SK-N-SH (cell line): ENCODE measurements at regions not wholly inside any gene's neighbourhood (a gene's known extent, or its start where the extent isn't known, plus 50 kb on each side); places are given as distances from the start of the nearest gene placed in this dataset.

ENCODE experiments used
- CTCF ChIA-PET: fragments of 300-600, 350-600 bp; formaldehyde crosslinking; extraction: SDS; loops from one replicate; lab custom pipeline; 2021; lab: Yijun Ruan, JAX
- POLR2A ChIA-PET: fragments of 350-600 bp; sonication (Branson Sonifier 250); formaldehyde crosslinking; extraction: SDS; loops from one replicate; lab custom pipeline; 2020; ENCODE audit warnings: antibody characterized with exemption, inconsistent platforms; lab: Yijun Ruan, JAX
- DNase-seq: peaks from one replicate; pipeline ENCODE4 v3.0.0; 2012
- H2AFZ ChIP-seq: fragments of 200-600 bp; sonication (generic); 2 replicates; pipeline ENCODE4 v1.8.1; 2016; ENCODE audit warnings: antibody characterized with exemption, mild to moderate bottlenecking, low read depth
- H3F3A ChIP-seq: fragments of 200-600 bp; sonication (generic); replicated peaks from 2 replicates; pipeline ENCODE3; 2016; ENCODE audit warnings: antibody characterized with exemption, mild to moderate bottlenecking; ENCODE audit not compliant: insufficient read depth
- H3K27ac ChIP-seq, 2 experiments: fragments of 200-500 bp in 1 of 2; fragments of 200-600 bp in 1 of 2; sonication (Bioruptor generic) in 1 of 2; sonication (generic), shearing (Covaris generic) in 1 of 2; 2 replicates each; pipeline versions ENCODE4 v1.5.1 to v1.6.1; 2014 to 2016; ENCODE audit warnings: low read depth in 2 of 2, inconsistent platforms in 1 of 2, low read length in 1 of 2, mild to moderate bottlenecking in 1 of 2, mixed read lengths in 1 of 2
- H3K27me3 ChIP-seq: fragments of 200-600 bp; sonication (generic), shearing (Covaris generic); 2 replicates; pipeline ENCODE4 v1.6.1; 2016; ENCODE audit warnings: mixed run types; ENCODE audit not compliant: insufficient read depth
- H3K36me3 ChIP-seq, 2 experiments: fragments of 200-500 bp in 1 of 2; fragments of 200-600 bp in 1 of 2; sonication (Bioruptor generic) in 1 of 2; sonication (generic) in 1 of 2; replicated peaks in 1 of 2; 2 replicates each; pipeline versions ENCODE3 to v1.5.1; 2014 to 2016; ENCODE audit warnings: low read length in 1 of 2, mild to moderate bottlenecking in 1 of 2; ENCODE audit not compliant: insufficient read depth in 2 of 2, control insufficient read depth in 1 of 2
- H3K4me1 ChIP-seq, 2 experiments: fragments of 200-500 bp in 1 of 2; fragments of 200-600 bp in 1 of 2; sonication (Bioruptor generic) in 1 of 2; sonication (generic), shearing (Covaris generic) in 1 of 2; 2 replicates each; pipeline versions ENCODE4 v1.5.1 to v1.6.1; 2014 to 2016; ENCODE audit warnings: low read depth in 1 of 2, low read length in 1 of 2, mixed run types in 1 of 2; ENCODE audit not compliant: insufficient read depth in 2 of 2, control insufficient read depth in 1 of 2
- H3K4me2 ChIP-seq: fragments of 200-600 bp; sonication (generic), shearing (Covaris generic); 2 replicates; pipeline ENCODE4 v1.6.1; 2017; ENCODE audit warnings: mixed run types
- H3K4me3 ChIP-seq, 2 experiments: fragments of 200-500 bp in 1 of 2; fragments of 200-600 bp in 1 of 2; sonication (Bioruptor generic) in 1 of 2; sonication (generic), shearing (Covaris generic) in 1 of 2; 2 replicates each; pipeline versions ENCODE4 v1.5.1 to v1.8.1; 2014 to 2016; ENCODE audit warnings: low read depth in 2 of 2, inconsistent platforms in 1 of 2, low read length in 1 of 2, mild to moderate bottlenecking in 1 of 2, mixed read lengths in 1 of 2, moderate library complexity in 1 of 2
- H3K79me2 ChIP-seq: fragments of 200-600 bp; sonication (generic); 2 replicates; pipeline ENCODE4 v1.8.1; 2017; ENCODE audit warnings: mild to moderate bottlenecking; ENCODE audit not compliant: insufficient read depth
- H3K9ac ChIP-seq: fragments of 200-600 bp; sonication (generic); 2 replicates; pipeline ENCODE4 v1.6.1; 2017; ENCODE audit warnings: mixed run types
- H3K9me2 ChIP-seq: fragments of 200-600 bp; sonication (generic); 2 replicates; pipeline ENCODE4 v1.6.1; 2017; ENCODE audit warnings: mixed run types
- H3K9me3 ChIP-seq: fragments of 200-600 bp; sonication (generic); 2 replicates; pipeline ENCODE4 v1.6.1; 2017; ENCODE audit warnings: mixed run types, mild to moderate bottlenecking, moderate library complexity
- H4K20me1 ChIP-seq: fragments of 200-600 bp; sonication (generic); 2 replicates; pipeline ENCODE4 v1.6.1; 2017; ENCODE audit warnings: mild to moderate bottlenecking, mixed run types; ENCODE audit not compliant: insufficient read depth
- ELF1 ChIP-seq: IDR thresholded peaks from 2 replicates; pipeline ENCODE4 v1.4.0; 2012
- EP300 ChIP-seq, 2 experiments: IDR thresholded peaks; 2 replicates each; pipeline versions ENCODE4 v1.4.0 to v1.6.1; 2012; ENCODE audit warnings: borderline replicate concordance in 1 of 2, low read depth in 1 of 2, low read length in 1 of 2
- FOXJ3 ChIP-seq: sonication (generic); formaldehyde crosslinking; IDR thresholded peaks from 2 replicates; pipeline ENCODE4 v1.5.1; 2020; ENCODE audit warnings: mild to moderate bottlenecking, missing genetic modification reagents
- FOXM1 ChIP-seq: IDR thresholded peaks from 2 replicates; pipeline ENCODE4 v1.4.0; 2012; ENCODE audit warnings: low read depth, mild to moderate bottlenecking
- GABPA ChIP-seq: IDR thresholded peaks from 2 replicates; pipeline ENCODE4 v1.4.0; 2012; ENCODE audit warnings: low read depth, mild to moderate bottlenecking
- IRF3 ChIP-seq: fragments of 150-350 bp; IDR thresholded peaks from 2 replicates; pipeline ENCODE4 v1.6.1; 2016; ENCODE audit warnings: mild to moderate bottlenecking, low read depth, low read length
- MAX ChIP-seq: IDR thresholded peaks from 2 replicates; pipeline ENCODE4 v1.4.0; 2012; ENCODE audit warnings: low read depth
- MEF2A ChIP-seq: IDR thresholded peaks from 2 replicates; pipeline ENCODE4 v1.4.0; 2012; ENCODE audit warnings: low read depth, borderline replicate concordance
- NFIC ChIP-seq: IDR thresholded peaks from 2 replicates; pipeline ENCODE4 v1.4.0; 2012; ENCODE audit warnings: borderline replicate concordance
- RCOR1 ChIP-seq: fragments of 150-350 bp; IDR thresholded peaks from 2 replicates; pipeline ENCODE4 v1.6.1; 2017; ENCODE audit warnings: antibody characterized with exemption, low read length
- REST ChIP-seq: IDR thresholded peaks from 2 replicates; pipeline ENCODE4 v1.6.1; 2012; ENCODE audit warnings: mild to moderate bottlenecking, low read depth, low read length, moderate library complexity
- SIN3A ChIP-seq: IDR thresholded peaks from 2 replicates; pipeline ENCODE4 v1.6.1; 2012; ENCODE audit warnings: low read depth, mild to moderate bottlenecking, low read length, moderate library complexity, borderline replicate concordance
- SMC3 ChIP-seq: IDR thresholded peaks from 2 replicates; pipeline ENCODE4 v1.6.1; 2012; ENCODE audit warnings: low read depth, low read length, improper control_type of control experiment
- TEAD4 ChIP-seq: IDR thresholded peaks from 2 replicates; pipeline ENCODE4 v1.4.0; 2012; ENCODE audit warnings: mild to moderate bottlenecking, borderline replicate concordance; ENCODE audit not compliant: insufficient read depth
- YY1 ChIP-seq: IDR thresholded peaks from 2 replicates; pipeline ENCODE4 v1.4.0; 2012; ENCODE audit warnings: low read depth, mild to moderate bottlenecking
- WGBS: methylation state at CpG from one replicate; pipeline ENCODE4 v1.1.6; 2017; ENCODE audit warnings: low lambda C conversion rate; 5-methylcytosine and 5-hydroxymethylcytosine counted together
- TF ChIP-seq, protein P1 (sequence below): IDR thresholded peaks from 2 replicates; pipeline ENCODE4 v1.4.0; 2012; ENCODE audit warnings: low read depth, borderline replicate concordance

DNA sequence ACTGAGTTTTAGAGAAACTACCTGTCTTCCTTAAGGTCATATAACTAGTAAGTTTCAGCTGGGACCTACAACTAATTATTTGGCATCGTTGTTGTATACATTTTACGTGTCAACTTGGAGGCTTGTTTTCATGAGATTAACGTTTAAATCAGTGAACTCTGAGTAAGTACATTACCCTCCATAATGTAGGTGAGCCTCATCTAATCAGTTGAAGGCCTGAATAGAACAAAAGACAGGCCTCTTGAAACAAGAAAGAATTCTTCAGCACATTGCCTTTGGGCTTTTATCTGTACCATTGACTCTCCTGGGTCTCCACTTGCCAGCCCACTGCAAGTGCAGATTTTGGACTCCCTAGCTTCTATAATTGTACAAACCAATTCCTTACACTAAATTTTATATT, 364.6 kb downstream of the ADGRL2 start:
- Histone ChIP-seq H3K4me1 (no peaks in the 10 kb centered on the region), H3K4me3 (no peak overlapping the region)
- POLR2A ChIA-PET, result no interaction called here

GRCh38 chr1:82162486-82163420, 362.0 kb downstream of the ADGRL2 start:
- Histone ChIP-seq H3K79me2 (no peaks in the 10 kb centered on the region), H4K20me1 (no peaks in the 10 kb centered on the region), H3K27ac (no peak overlapping the region), H3K4me1 (no peaks in the 10 kb centered on the region), H3F3A (no peaks in the 10 kb centered on the region), H3K9me2 (no peaks in the 10 kb centered on the region), H3K36me3 (no peaks in the 10 kb centered on the region), H3K9me3 (no peaks in the 10 kb centered on the region), H3K27me3 (no peaks in the 10 kb centered on the region), H3K9ac (no peak overlapping the region), H3K4me3 (no peak overlapping the region), H3K4me2 (no peak overlapping the region), H2AFZ (no peak overlapping the region)
- DNase-seq, result no peak
- 60% methylated on average over 7 of the region's 7 CpGs for WGBS
- TF ChIP-seq ELF1 (no peak), MEF2A (no peak), FOXJ3 (CRISPR knock-in tag) (no peak)
- CTCF ChIA-PET, result interaction anchor here (0.9 kb wide), 1 partner anchor 11 kb away, joined by 3 read pairs; no protein-coding TSS in a partner anchor
- POLR2A ChIA-PET, result no interaction called here

More for the DNA sequence above, 364.6 kb downstream of the ADGRL2 start:
- H3K9me3 ChIP-seq, result no peaks in the 10 kb centered on the region
- no peaks in the 10 kb centered on the region for H3K9me2 ChIP-seq
- H3K27me3 ChIP-seq, result no peaks in the 10 kb centered on the region
- no peaks in the 10 kb centered on the region for H3F3A ChIP-seq
- H3K27ac ChIP-seq, result no peak overlapping the region
- no peaks in the 10 kb centered on the region for H4K20me1 ChIP-seq
- no peak overlapping the region for H3K9ac ChIP-seq
- 51% methylated on average over 3 of the region's 3 CpGs for WGBS
- CTCF ChIA-PET, result no interaction called here
- H2AFZ ChIP-seq, result no peak overlapping the region
- TF ChIP-seq, protein P1, sequence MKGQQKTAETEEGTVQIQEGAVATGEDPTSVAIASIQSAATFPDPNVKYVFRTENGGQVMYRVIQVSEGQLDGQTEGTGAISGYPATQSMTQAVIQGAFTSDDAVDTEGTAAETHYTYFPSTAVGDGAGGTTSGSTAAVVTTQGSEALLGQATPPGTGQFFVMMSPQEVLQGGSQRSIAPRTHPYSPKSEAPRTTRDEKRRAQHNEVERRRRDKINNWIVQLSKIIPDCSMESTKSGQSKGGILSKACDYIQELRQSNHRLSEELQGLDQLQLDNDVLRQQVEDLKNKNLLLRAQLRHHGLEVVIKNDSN, result no peak
- TF ChIP-seq NFIC, result no peak
- TF ChIP-seq MAX, result no peak
- TF ChIP-seq ELF1, result no peak
- TF ChIP-seq GABPA, result no peak
- no peak for TF ChIP-seq TEAD4
- no peak for TF ChIP-seq SMC3
- no peak for TF ChIP-seq FOXM1
- no peaks in the 10 kb centered on the region for H3K36me3 ChIP-seq
- no peak for DNase-seq
- H3K79me2 ChIP-seq, result no peaks in the 10 kb centered on the region
- no peak overlapping the region for H3K4me2 ChIP-seq

DNA sequence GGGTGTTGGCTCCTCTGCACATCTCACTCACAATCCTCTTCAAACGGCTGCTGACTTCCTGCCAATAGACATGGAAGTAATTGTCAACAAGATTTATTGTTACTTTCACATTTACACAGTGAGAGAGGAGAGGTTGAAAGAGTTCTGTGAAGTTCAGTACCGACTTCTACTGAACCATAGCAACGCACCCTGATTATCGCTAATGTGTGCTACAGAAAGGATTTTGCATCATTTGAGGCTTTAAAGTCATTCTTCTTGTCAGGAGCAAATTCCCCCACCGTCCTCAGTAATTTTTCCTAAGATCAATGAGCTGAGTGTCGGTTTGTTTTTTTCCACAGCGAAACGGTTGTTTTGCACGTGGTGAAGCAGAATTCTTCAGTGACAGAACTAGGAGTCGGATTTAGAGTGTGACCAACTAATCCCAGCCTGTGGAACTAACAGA, 361.0 kb downstream of the ADGRL2 start:
- Histone ChIP-seq H3K27ac (no peak overlapping the region), H3K9me2 (no peaks in the 10 kb centered on the region), H3K36me3 (no peaks in the 10 kb centered on the region), H4K20me1 (no peaks in the 10 kb centered on the region), H3F3A (no peaks in the 10 kb centered on the region), H2AFZ (no peak overlapping the region), H3K27me3 (no peaks in the 10 kb centered on the region), H3K9ac (no peak overlapping the region), H3K9me3 (no peaks in the 10 kb centered on the region), H3K4me2 (no peak overlapping the region), H3K4me1 (no peaks in the 10 kb centered on the region), H3K4me3 (no peak overlapping the region), H3K79me2 (no peaks in the 10 kb centered on the region)
- CTCF ChIA-PET, result no interaction called here
- WGBS, result 70% methylated on average over 10 of the region's 10 CpGs
- POLR2A ChIA-PET, result no interaction called here
- DNase-seq, result no peak
- no peak for TF ChIP-seq EP300 (IDR thresholded peaks at IDR 0.05; ENCODE audit: borderline replicate concordance in 1 of 2, low read depth in 1 of 2, low read length in 1 of 2)
- no peak for TF ChIP-seq SIN3A
- TF ChIP-seq YY1, result no peak
- TF ChIP-seq IRF3, result no peak
- no peak for TF ChIP-seq RCOR1
- no peak for TF ChIP-seq SMC3
- TF ChIP-seq FOXM1, result no peak
- no peak for TF ChIP-seq REST
